ENCODE measurements at regions not wholly inside any gene's neighbourhood (a gene's known extent, or its start where the extent isn't known, plus 50 kb on each side); places are given as distances from the start of the nearest gene placed in this dataset.
A peak's percentile ranks its signal among the peaks of the same experiment; 100 is the strongest.

GRCh38 chr2:21866316-21866715 lies 742.5 kb downstream of the TDRD15 start:
- Histone ChIP-seq H3K18ac (ENCODE audit: low read length) (no peak overlapping the region), H3K23ac (ENCODE audit: low read length) (no peak overlapping the region), H3K4me1 (ENCODE audit: control insufficient read depth, low read depth, low read length) (no peaks in the 10 kb centered on the region), H3K27ac (ENCODE audit: low read depth, low read length) (no peak overlapping the region), H2BK15ac (replicated peaks; ENCODE audit: low read depth) (no peak overlapping the region), H3K4ac (ENCODE audit: low read depth, low read length) (no peak overlapping the region), H3K79me1 (ENCODE audit: low read length) (no peaks in the 10 kb centered on the region), H3K79me2 (ENCODE audit: control insufficient read depth, insufficient read depth, low read length) (no peaks in the 10 kb centered on the region), H3K9ac (ENCODE audit: low read length) (no peak overlapping the region), H2BK120ac (ENCODE audit: low read depth, low read length) (no peak overlapping the region), H3K36me3 (ENCODE audit: control insufficient read depth, insufficient read depth, low read length) (no peaks in the 10 kb centered on the region), H3K4me2 (ENCODE audit: low read length) (no peak overlapping the region), H4K5ac (ENCODE audit: low read length) (no peak overlapping the region), H3K56ac (ENCODE audit: low read length) (no peak overlapping the region), H4K8ac (ENCODE audit: low read depth, low read length) (no peak overlapping the region), H3K27me3 (ENCODE audit: insufficient read depth, low read length, poor library complexity) (no peaks in the 10 kb centered on the region), H2BK5ac (ENCODE audit: low read length) (no peak overlapping the region), H2AK5ac (ENCODE audit: low read length) (no peak overlapping the region), H3K4me3 (ENCODE audit: low read length) (no peak overlapping the region)
- peak; percentile 84 for DNase-seq
- WGBS (ENCODE audit: extremely low coverage, insufficient coverage, low lambda C conversion rate), result no CpG with 5 or more reads among the region's 5 CpGs

GRCh38 chr2:21887881-21888280 lies 764.1 kb downstream of the TDRD15 start:
- Histone ChIP-seq H3K4ac (ENCODE audit: low read depth, low read length) (no peak overlapping the region), H3K36me3 (ENCODE audit: control insufficient read depth, insufficient read depth, low read length) (no peaks in the 10 kb centered on the region), H3K4me3 (ENCODE audit: low read length) (no peak overlapping the region), H3K79me1 (ENCODE audit: low read length) (no peaks in the 10 kb centered on the region), H4K5ac (ENCODE audit: low read length) (no peak overlapping the region), H3K4me1 (ENCODE audit: control insufficient read depth, low read depth, low read length) (no peaks in the 10 kb centered on the region), H2AK5ac (ENCODE audit: low read length) (no peak overlapping the region), H3K9ac (ENCODE audit: low read length) (no peak overlapping the region), H2BK5ac (ENCODE audit: low read length) (no peak overlapping the region), H3K4me2 (ENCODE audit: low read length) (no peak overlapping the region), H3K27ac (ENCODE audit: low read depth, low read length) (no peak overlapping the region), H3K18ac (ENCODE audit: low read length) (no peak overlapping the region), H2BK120ac (ENCODE audit: low read depth, low read length) (no peak overlapping the region), H3K23ac (ENCODE audit: low read length) (no peak overlapping the region), H3K27me3 (ENCODE audit: insufficient read depth, low read length, poor library complexity) (no peaks in the 10 kb centered on the region), H3K79me2 (ENCODE audit: control insufficient read depth, insufficient read depth, low read length) (no peaks in the 10 kb centered on the region), H3K56ac (ENCODE audit: low read length) (no peak overlapping the region), H2BK15ac (replicated peaks; ENCODE audit: low read depth) (no peak overlapping the region), H4K8ac (ENCODE audit: low read depth, low read length) (no peak overlapping the region)
- DNase-seq, result no peak
- 100% methylated on average over 1 of the region's 4 CpGs for WGBS (ENCODE audit: extremely low coverage, insufficient coverage, low lambda C conversion rate)

GRCh38 chr2:21890041-21890440 lies 766.3 kb downstream of the TDRD15 start:
- no peaks in the 10 kb centered on the region for H3K79me1 ChIP-seq (ENCODE audit: low read length)
- H3K9ac ChIP-seq (ENCODE audit: low read length), result no peak overlapping the region
- H3K4me3 ChIP-seq (ENCODE audit: low read length), result no peak overlapping the region
- no peak overlapping the region for H3K4me2 ChIP-seq (ENCODE audit: low read length)
- no peak overlapping the region for H2BK15ac ChIP-seq (replicated peaks; ENCODE audit: low read depth)
- no CpG with 5 or more reads among the region's 7 CpGs for WGBS (ENCODE audit: extremely low coverage, insufficient coverage, low lambda C conversion rate)
- H2BK120ac ChIP-seq (ENCODE audit: low read depth, low read length), result no peak overlapping the region
- no peak overlapping the region for H4K5ac ChIP-seq (ENCODE audit: low read length)
- H3K4me1 ChIP-seq (ENCODE audit: control insufficient read depth, low read depth, low read length), result no peaks in the 10 kb centered on the region
- no peak overlapping the region for H3K23ac ChIP-seq (ENCODE audit: low read length)
- no peaks in the 10 kb centered on the region for H3K27me3 ChIP-seq (ENCODE audit: insufficient read depth, low read length, poor library complexity)
- no peak overlapping the region for H3K56ac ChIP-seq (ENCODE audit: low read length)
- no peak for DNase-seq
- no peak overlapping the region for H4K8ac ChIP-seq (ENCODE audit: low read depth, low read length)
- no peak overlapping the region for H3K27ac ChIP-seq (ENCODE audit: low read depth, low read length)
- H3K36me3 ChIP-seq (ENCODE audit: control insufficient read depth, insufficient read depth, low read length), result no peaks in the 10 kb centered on the region
- H2BK5ac ChIP-seq (ENCODE audit: low read length), result no peak overlapping the region
- no peak overlapping the region for H3K18ac ChIP-seq (ENCODE audit: low read length)
- H3K79me2 ChIP-seq (ENCODE audit: control insufficient read depth, insufficient read depth, low read length), result no peaks in the 10 kb centered on the region
- H2AK5ac ChIP-seq (ENCODE audit: low read length), result no peak overlapping the region
- H3K4ac ChIP-seq (ENCODE audit: low read depth, low read length), result no peak overlapping the region

- Histone ChIP-seq H2BK15ac (replicated peaks; ENCODE audit: low read depth) (no peak overlapping the region), H3K9ac (ENCODE audit: low read length) (no peak overlapping the region), H4K5ac (ENCODE audit: low read length) (no peak overlapping the region), H3K79me2 (ENCODE audit: control insufficient read depth, insufficient read depth, low read length) (no peaks in the 10 kb centered on the region), H3K18ac (ENCODE audit: low read length) (no peak overlapping the region), H3K27me3 (ENCODE audit: insufficient read depth, low read length, poor library complexity) (no peaks in the 10 kb centered on the region), H3K4me3 (ENCODE audit: low read length) (no peak overlapping the region), H3K27ac (ENCODE audit: low read depth, low read length) (no peak overlapping the region), H3K36me3 (ENCODE audit: control insufficient read depth, insufficient read depth, low read length) (no peaks in the 10 kb centered on the region), H3K79me1 (ENCODE audit: low read length) (no peaks in the 10 kb centered on the region), H2AK5ac (ENCODE audit: low read length) (no peak overlapping the region), H4K8ac (ENCODE audit: low read depth, low read length) (no peak overlapping the region), H2BK120ac (ENCODE audit: low read depth, low read length) (no peak overlapping the region), H3K56ac (ENCODE audit: low read length) (no peak overlapping the region), H2BK5ac (ENCODE audit: low read length) (no peak overlapping the region), H3K4ac (ENCODE audit: low read depth, low read length) (no peak overlapping the region), H3K23ac (ENCODE audit: low read length) (no peak overlapping the region), H3K4me1 (ENCODE audit: control insufficient read depth, low read depth, low read length) (no peaks in the 10 kb centered on the region), H3K4me2 (ENCODE audit: low read length) (no peak overlapping the region)
- no peak for DNase-seq
- WGBS (ENCODE audit: extremely low coverage, insufficient coverage, low lambda C conversion rate), result no CpG with 5 or more reads among the region's 6 CpGs
Measured at GRCh38 chr2:21890716-21891115, 766.9 kb downstream of the TDRD15 start.

- Histone ChIP-seq H2BK5ac (ENCODE audit: low read length) (no peak overlapping the region), H3K56ac (ENCODE audit: low read length) (no peak overlapping the region), H3K79me1 (ENCODE audit: low read length) (no peaks in the 10 kb centered on the region), H3K4ac (ENCODE audit: low read depth, low read length) (no peak overlapping the region), H3K18ac (ENCODE audit: low read length) (no peak overlapping the region), H4K8ac (ENCODE audit: low read depth, low read length) (no peak overlapping the region), H3K36me3 (ENCODE audit: control insufficient read depth, insufficient read depth, low read length) (no peaks in the 10 kb centered on the region), H3K79me2 (ENCODE audit: control insufficient read depth, insufficient read depth, low read length) (no peaks in the 10 kb centered on the region), H2BK15ac (replicated peaks; ENCODE audit: low read depth) (no peak overlapping the region), H4K5ac (ENCODE audit: low read length) (no peak overlapping the region), H3K4me2 (ENCODE audit: low read length) (no peak overlapping the region), H3K4me1 (ENCODE audit: control insufficient read depth, low read depth, low read length) (no peaks in the 10 kb centered on the region), H2AK5ac (ENCODE audit: low read length) (no peak overlapping the region), H3K27ac (ENCODE audit: low read depth, low read length) (no peak overlapping the region), H3K27me3 (ENCODE audit: insufficient read depth, low read length, poor library complexity) (no peaks in the 10 kb centered on the region), H3K4me3 (ENCODE audit: low read length) (no peak overlapping the region), H3K9ac (ENCODE audit: low read length) (no peak overlapping the region), H2BK120ac (ENCODE audit: low read depth, low read length) (no peak overlapping the region), H3K23ac (ENCODE audit: low read length) (no peak overlapping the region)
- WGBS (ENCODE audit: extremely low coverage, insufficient coverage, low lambda C conversion rate), result no CpG with 5 or more reads among the region's 5 CpGs
- DNase-seq, result no peak
Measured at GRCh38 chr2:21891191-21891590, 767.4 kb downstream of the TDRD15 start.

GRCh38 chr2:21892140-21892539 lies 768.4 kb downstream of the TDRD15 start:
- no peak overlapping the region for H4K8ac ChIP-seq (ENCODE audit: low read depth, low read length)
- no peak overlapping the region for H3K4ac ChIP-seq (ENCODE audit: low read depth, low read length)
- H3K36me3 ChIP-seq (ENCODE audit: control insufficient read depth, insufficient read depth, low read length), result no peaks in the 10 kb centered on the region
- no peak overlapping the region for H3K18ac ChIP-seq (ENCODE audit: low read length)
- no CpG with 5 or more reads among the region's 8 CpGs for WGBS (ENCODE audit: extremely low coverage, insufficient coverage, low lambda C conversion rate)
- no peak overlapping the region for H3K27ac ChIP-seq (ENCODE audit: low read depth, low read length)
- H2BK120ac ChIP-seq (ENCODE audit: low read depth, low read length), result no peak overlapping the region
- no peaks in the 10 kb centered on the region for H3K79me1 ChIP-seq (ENCODE audit: low read length)
- no peak overlapping the region for H3K23ac ChIP-seq (ENCODE audit: low read length)
- H3K4me2 ChIP-seq (ENCODE audit: low read length), result no peak overlapping the region
- no peak overlapping the region for H2BK5ac ChIP-seq (ENCODE audit: low read length)
- H3K9ac ChIP-seq (ENCODE audit: low read length), result no peak overlapping the region
- H3K4me1 ChIP-seq (ENCODE audit: control insufficient read depth, low read depth, low read length), result no peaks in the 10 kb centered on the region
- H3K4me3 ChIP-seq (ENCODE audit: low read length), result no peak overlapping the region
- no peak overlapping the region for H3K56ac ChIP-seq (ENCODE audit: low read length)
- no peak for DNase-seq
- no peaks in the 10 kb centered on the region for H3K27me3 ChIP-seq (ENCODE audit: insufficient read depth, low read length, poor library complexity)
- H4K5ac ChIP-seq (ENCODE audit: low read length), result no peak overlapping the region
- H3K79me2 ChIP-seq (ENCODE audit: control insufficient read depth, insufficient read depth, low read length), result no peaks in the 10 kb centered on the region
- no peak overlapping the region for H2BK15ac ChIP-seq (replicated peaks; ENCODE audit: low read depth)
- H2AK5ac ChIP-seq (ENCODE audit: low read length), result no peak overlapping the region
